ENCODE measurements at regions not wholly inside any gene's neighbourhood (a gene's known extent, or its start where the extent isn't known, plus 50 kb on each side); places are given as distances from the start of the nearest gene placed in this dataset.

DNA sequence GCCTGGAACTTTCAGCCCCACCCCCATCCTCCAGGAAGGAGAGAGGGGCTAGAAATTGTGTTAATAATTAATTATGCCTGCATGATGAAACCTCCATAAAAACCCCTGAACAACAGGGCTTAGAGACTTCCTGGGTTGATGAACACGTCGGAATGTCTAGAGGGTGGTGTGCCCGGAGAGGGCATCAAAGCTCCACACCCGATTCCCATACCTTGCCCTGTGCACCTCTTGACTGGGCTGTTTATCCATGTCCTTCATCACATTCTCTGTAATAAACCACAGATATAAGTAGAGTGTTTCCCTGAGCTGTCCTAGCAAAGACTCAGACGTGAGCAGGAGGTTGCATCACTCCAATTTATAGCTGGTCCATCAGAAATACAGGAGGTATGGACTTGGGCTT, 624.0 kb downstream of the NPHP4 start:
- H3K4me3 ChIP-seq (ENCODE audit: low read depth, low read length), result no peak overlapping the region
- no peak for DNase-seq (ENCODE audit: low read depth)
- TF ChIP-seq, protein P1, sequence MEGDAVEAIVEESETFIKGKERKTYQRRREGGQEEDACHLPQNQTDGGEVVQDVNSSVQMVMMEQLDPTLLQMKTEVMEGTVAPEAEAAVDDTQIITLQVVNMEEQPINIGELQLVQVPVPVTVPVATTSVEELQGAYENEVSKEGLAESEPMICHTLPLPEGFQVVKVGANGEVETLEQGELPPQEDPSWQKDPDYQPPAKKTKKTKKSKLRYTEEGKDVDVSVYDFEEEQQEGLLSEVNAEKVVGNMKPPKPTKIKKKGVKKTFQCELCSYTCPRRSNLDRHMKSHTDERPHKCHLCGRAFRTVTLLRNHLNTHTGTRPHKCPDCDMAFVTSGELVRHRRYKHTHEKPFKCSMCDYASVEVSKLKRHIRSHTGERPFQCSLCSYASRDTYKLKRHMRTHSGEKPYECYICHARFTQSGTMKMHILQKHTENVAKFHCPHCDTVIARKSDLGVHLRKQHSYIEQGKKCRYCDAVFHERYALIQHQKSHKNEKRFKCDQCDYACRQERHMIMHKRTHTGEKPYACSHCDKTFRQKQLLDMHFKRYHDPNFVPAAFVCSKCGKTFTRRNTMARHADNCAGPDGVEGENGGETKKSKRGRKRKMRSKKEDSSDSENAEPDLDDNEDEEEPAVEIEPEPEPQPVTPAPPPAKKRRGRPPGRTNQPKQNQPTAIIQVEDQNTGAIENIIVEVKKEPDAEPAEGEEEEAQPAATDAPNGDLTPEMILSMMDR (conservative IDR thresholded peaks at IDR 0.05; ENCODE audit: low read depth, low read length), result no peak

DNA sequence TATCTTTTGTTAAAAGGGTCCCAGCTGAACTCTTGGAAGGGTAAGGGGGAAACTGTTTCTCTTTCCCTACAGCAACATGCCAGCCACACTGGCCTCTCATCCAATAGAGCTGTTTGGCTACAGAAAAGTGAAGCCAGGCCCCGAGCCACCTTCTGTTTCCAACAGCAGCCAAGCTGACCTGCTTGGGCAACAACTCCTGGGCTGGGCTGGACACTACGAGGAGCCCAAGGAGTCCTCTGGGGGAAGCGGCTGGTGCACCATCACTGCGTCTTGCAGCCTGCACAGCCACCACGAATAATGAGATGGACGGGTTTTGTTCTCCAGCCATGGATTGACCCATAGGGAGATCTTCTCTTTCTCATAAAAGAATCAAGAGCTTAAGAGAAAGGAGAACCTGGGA, 624.9 kb downstream of the NPHP4 start:
- no peak overlapping the region for H3K4me3 ChIP-seq (ENCODE audit: low read depth, low read length)
- no peak for DNase-seq (ENCODE audit: low read depth)
- TF ChIP-seq, protein P1 (conservative IDR thresholded peaks at IDR 0.05; ENCODE audit: low read depth, low read length), result no peak

DNA sequence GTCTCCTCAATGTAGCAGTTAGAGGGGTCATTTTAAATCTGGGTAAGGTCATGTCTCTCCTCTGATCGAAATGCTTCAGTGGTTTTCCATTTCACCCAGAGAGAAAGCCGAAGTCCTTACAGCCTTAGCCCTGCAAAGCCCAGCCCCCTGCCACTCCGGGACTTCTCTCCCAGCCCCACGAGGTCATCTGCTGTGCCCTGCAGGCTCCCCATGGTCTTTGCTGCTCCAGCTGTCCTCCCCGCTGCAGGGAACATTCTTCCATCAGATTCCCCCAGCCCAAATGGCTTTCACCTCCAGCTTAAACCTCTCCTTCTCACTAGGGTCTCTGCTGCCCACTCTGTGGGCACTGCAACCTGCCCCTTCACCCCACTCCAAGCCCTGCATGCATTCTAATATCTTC, 626.5 kb downstream of the NPHP4 start:
- TF ChIP-seq, protein P1 (conservative IDR thresholded peaks at IDR 0.05; ENCODE audit: low read depth, low read length), result no peak
- DNase-seq (ENCODE audit: low read depth), result no peak
- no peak overlapping the region for H3K4me3 ChIP-seq (ENCODE audit: low read depth, low read length)

DNA sequence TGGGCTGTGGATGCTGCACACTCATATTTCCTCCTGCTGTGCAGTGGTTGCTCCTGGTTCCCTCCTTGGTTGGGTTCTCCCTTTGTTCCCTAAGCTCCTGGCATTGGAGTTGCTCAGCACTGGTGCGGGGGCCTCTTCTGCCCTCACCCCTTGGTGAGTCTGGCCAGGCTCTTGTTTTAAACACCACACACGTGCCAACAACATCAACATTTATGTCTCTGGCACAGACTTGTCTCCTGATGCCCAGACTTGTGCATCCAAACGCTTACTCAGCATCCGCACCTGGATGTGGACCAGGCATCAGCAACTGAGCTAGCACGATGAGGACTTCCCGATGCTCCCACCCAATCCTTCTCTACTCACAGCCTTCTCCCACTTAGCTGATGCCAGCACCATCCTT, 627.6 kb downstream of the NPHP4 start:
- TF ChIP-seq, protein P1 (conservative IDR thresholded peaks at IDR 0.05; ENCODE audit: low read depth, low read length), result no peak
- no peak for DNase-seq (ENCODE audit: low read depth)
- no peak overlapping the region for H3K4me3 ChIP-seq (ENCODE audit: low read depth, low read length)

DNA sequence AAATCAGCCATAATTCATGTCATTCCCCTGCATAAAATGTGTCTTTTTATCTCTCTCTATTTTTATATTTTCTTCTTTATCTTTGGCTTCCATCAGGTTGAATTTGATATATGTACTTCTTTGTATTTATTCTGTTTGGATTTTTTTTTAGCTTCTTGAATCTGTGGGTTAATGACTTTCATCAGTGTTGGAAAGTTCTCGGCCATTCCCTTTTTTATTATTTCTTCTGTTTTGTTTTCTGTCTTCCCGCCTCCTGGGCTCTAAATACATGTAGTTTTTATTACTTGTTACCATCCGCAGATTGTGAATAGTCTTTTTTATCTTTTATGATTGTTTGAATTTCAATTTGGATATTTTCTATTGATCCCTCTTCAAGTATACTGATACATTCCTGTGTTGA, 637.5 kb downstream of the NPHP4 start:
- TF ChIP-seq, protein P1 (conservative IDR thresholded peaks at IDR 0.05; ENCODE audit: low read depth, low read length), result no peak
- no peak for DNase-seq (ENCODE audit: low read depth)

DNA sequence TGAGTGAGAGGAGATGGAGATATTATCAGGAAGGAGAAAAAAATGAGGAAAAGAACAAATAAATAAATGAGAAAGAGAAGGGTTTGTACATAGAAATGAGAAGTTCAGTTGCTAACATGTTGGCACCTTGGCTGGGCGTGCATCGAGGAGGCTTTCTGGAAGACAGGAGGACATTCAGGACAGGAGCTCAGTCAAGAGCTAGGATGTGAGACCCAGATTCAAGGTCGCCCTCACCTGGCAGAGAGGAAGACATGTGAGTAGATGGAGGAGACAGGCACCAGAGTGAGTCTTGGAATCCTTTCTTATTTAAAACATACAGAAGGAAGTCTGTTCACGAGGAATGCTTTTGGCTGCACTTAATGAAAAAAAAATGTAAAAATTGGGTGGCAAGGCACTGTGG, 640.9 kb downstream of the NPHP4 start:
- no peak overlapping the region for H3K4me3 ChIP-seq (ENCODE audit: low read depth, low read length)
- TF ChIP-seq, protein P1 (conservative IDR thresholded peaks at IDR 0.05; ENCODE audit: low read depth, low read length), result no peak
- DNase-seq (ENCODE audit: low read depth), result no peak

More for the DNA sequence above, 637.5 kb downstream of the NPHP4 start:
- no peak overlapping the region for H3K4me3 ChIP-seq (ENCODE audit: low read depth, low read length)

DNA sequence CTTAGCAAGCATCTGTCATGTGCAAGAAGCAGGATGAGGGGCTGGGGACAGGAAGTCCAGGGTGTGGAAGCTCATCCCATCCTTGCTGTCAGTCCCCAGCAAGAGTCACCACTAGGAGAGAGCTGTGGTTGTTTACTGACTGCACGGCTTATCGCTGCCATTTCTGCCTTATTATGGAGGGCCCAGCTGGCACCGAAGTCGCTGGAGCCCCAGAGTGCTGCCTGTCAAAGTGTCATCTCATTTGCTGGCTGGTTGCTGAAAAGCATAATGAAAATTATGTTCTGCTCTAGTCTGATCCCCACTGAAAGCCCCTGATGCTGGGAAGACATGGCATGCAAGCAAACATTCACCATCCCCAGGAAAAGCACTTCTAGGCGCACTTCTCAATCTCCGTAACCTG, 642.7 kb downstream of the NPHP4 start:
- no peak overlapping the region for H3K4me3 ChIP-seq (ENCODE audit: low read depth, low read length)
- TF ChIP-seq, protein P1 (conservative IDR thresholded peaks at IDR 0.05; ENCODE audit: low read depth, low read length), result no peak
- no peak for DNase-seq (ENCODE audit: low read depth)

Data from epithelial cell of proximal tubule (primary cell).